ENCODE measurements at regions not wholly inside any gene's neighbourhood (a gene's known extent, or its start where the extent isn't known, plus 50 kb on each side); places are given as distances from the start of the nearest gene placed in this dataset.
"Not testable (repeated sequence)": the region's sequence is repeated elsewhere in the genome, so short reads cannot be mapped to it uniquely, and the experiment has no call there.

GRCh38 chr12:131561891-131562684, 148.8 kb upstream of the SFSWAP start:
- no peak for DNase-seq (ENCODE audit: low read depth in 1 of 2, low spot score in 1 of 2)
- no peak for TF ChIP-seq SPI1 (IDR thresholded peaks at IDR 0.05; ENCODE audit: borderline replicate concordance, low read depth)
- no peak for TF ChIP-seq GABPA (IDR thresholded peaks at IDR 0.05; ENCODE audit: low read depth)
- no peak for TF ChIP-seq POLR2AphosphoS5 (IDR thresholded peaks at IDR 0.05; ENCODE audit: low read depth)
- TF ChIP-seq, protein P1, sequence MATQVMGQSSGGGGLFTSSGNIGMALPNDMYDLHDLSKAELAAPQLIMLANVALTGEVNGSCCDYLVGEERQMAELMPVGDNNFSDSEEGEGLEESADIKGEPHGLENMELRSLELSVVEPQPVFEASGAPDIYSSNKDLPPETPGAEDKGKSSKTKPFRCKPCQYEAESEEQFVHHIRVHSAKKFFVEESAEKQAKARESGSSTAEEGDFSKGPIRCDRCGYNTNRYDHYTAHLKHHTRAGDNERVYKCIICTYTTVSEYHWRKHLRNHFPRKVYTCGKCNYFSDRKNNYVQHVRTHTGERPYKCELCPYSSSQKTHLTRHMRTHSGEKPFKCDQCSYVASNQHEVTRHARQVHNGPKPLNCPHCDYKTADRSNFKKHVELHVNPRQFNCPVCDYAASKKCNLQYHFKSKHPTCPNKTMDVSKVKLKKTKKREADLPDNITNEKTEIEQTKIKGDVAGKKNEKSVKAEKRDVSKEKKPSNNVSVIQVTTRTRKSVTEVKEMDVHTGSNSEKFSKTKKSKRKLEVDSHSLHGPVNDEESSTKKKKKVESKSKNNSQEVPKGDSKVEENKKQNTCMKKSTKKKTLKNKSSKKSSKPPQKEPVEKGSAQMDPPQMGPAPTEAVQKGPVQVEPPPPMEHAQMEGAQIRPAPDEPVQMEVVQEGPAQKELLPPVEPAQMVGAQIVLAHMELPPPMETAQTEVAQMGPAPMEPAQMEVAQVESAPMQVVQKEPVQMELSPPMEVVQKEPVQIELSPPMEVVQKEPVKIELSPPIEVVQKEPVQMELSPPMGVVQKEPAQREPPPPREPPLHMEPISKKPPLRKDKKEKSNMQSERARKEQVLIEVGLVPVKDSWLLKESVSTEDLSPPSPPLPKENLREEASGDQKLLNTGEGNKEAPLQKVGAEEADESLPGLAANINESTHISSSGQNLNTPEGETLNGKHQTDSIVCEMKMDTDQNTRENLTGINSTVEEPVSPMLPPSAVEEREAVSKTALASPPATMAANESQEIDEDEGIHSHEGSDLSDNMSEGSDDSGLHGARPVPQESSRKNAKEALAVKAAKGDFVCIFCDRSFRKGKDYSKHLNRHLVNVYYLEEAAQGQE (IDR thresholded peaks at IDR 0.05; ENCODE audit: insufficient replicate concordance, low read depth), result no peak
- H3K27me3 ChIP-seq (ENCODE audit: insufficient read depth, poor library complexity, severe bottlenecking), result no peaks in the 10 kb centered on the region

GRCh38 chr12:131564138-131564727, 146.7 kb upstream of the SFSWAP start:
- not testable (repeated sequence) for DNase-seq (ENCODE audit: low read depth in 1 of 2, low spot score in 1 of 2); H3K4me3 ChIP-seq (replicated peaks; ENCODE audit: insufficient read depth, low read length); H3K27ac ChIP-seq (replicated peaks); H3K27me3 ChIP-seq (ENCODE audit: insufficient read depth, poor library complexity, severe bottlenecking)

More at GRCh38 chr12:131561891-131562684, 148.8 kb upstream of the SFSWAP start:
- Histone ChIP-seq H3K27ac (replicated peaks) (no peak overlapping the region), H3K4me3 (replicated peaks; ENCODE audit: insufficient read depth, low read length) (no peak overlapping the region)

- no peak for TF ChIP-seq GABPA (IDR thresholded peaks at IDR 0.05; ENCODE audit: low read depth)
- no peak for DNase-seq (ENCODE audit: low read depth in 1 of 2, low spot score in 1 of 2)
- no peak overlapping the region for H3K27ac ChIP-seq (replicated peaks)
- no peak overlapping the region for H3K4me3 ChIP-seq (replicated peaks; ENCODE audit: insufficient read depth, low read length)
- H3K27me3 ChIP-seq (ENCODE audit: insufficient read depth, poor library complexity, severe bottlenecking), result no peaks in the 10 kb centered on the region
Observed at GRCh38 chr12:131564845-131565244, 146.0 kb upstream of the SFSWAP start.

- no peaks in the 10 kb centered on the region for H3K27me3 ChIP-seq (ENCODE audit: insufficient read depth, poor library complexity, severe bottlenecking)
- H3K4me3 ChIP-seq (replicated peaks; ENCODE audit: insufficient read depth, low read length), result no peak overlapping the region
- no peak overlapping the region for H3K27ac ChIP-seq (replicated peaks)
- TF ChIP-seq, protein P2, sequence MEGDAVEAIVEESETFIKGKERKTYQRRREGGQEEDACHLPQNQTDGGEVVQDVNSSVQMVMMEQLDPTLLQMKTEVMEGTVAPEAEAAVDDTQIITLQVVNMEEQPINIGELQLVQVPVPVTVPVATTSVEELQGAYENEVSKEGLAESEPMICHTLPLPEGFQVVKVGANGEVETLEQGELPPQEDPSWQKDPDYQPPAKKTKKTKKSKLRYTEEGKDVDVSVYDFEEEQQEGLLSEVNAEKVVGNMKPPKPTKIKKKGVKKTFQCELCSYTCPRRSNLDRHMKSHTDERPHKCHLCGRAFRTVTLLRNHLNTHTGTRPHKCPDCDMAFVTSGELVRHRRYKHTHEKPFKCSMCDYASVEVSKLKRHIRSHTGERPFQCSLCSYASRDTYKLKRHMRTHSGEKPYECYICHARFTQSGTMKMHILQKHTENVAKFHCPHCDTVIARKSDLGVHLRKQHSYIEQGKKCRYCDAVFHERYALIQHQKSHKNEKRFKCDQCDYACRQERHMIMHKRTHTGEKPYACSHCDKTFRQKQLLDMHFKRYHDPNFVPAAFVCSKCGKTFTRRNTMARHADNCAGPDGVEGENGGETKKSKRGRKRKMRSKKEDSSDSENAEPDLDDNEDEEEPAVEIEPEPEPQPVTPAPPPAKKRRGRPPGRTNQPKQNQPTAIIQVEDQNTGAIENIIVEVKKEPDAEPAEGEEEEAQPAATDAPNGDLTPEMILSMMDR (IDR thresholded peaks at IDR 0.05; ENCODE audit: insufficient read depth, low read length), result no peak
- TF ChIP-seq SPI1 (IDR thresholded peaks at IDR 0.05; ENCODE audit: borderline replicate concordance, low read depth), result no peak
- TF ChIP-seq GABPA (IDR thresholded peaks at IDR 0.05; ENCODE audit: low read depth), result no peak
- no peak for TF ChIP-seq POLR2AphosphoS5 (IDR thresholded peaks at IDR 0.05; ENCODE audit: low read depth)
- TF ChIP-seq, protein P1 (IDR thresholded peaks at IDR 0.05; ENCODE audit: insufficient replicate concordance, low read depth), result no peak
- no peak for DNase-seq (ENCODE audit: low read depth in 1 of 2, low spot score in 1 of 2)
Observed at GRCh38 chr12:131565267-131566015, 145.4 kb upstream of the SFSWAP start.

GRCh38 chr12:131568336-131568735, 142.6 kb upstream of the SFSWAP start:
- no peaks in the 10 kb centered on the region for H3K27me3 ChIP-seq (ENCODE audit: insufficient read depth, poor library complexity, severe bottlenecking)
- TF ChIP-seq, protein P1 (IDR thresholded peaks at IDR 0.05; ENCODE audit: insufficient replicate concordance, low read depth), result no peak
- no peak for DNase-seq (ENCODE audit: low read depth in 1 of 2, low spot score in 1 of 2)
- H3K4me3 ChIP-seq (replicated peaks; ENCODE audit: insufficient read depth, low read length), result no peak overlapping the region
- H3K27ac ChIP-seq (replicated peaks), result no peak overlapping the region
